HEK293 (cell line): ENCODE measurements at regions not wholly inside any gene's neighbourhood (a gene's known extent, or its start where the extent isn't known, plus 50 kb on each side); places are given as distances from the start of the nearest gene placed in this dataset.

Source experiments
- CTCF ChIP-seq: fragments of 450-650 bp; formaldehyde crosslinking; IDR thresholded peaks from 2 replicates; pipeline ENCODE4 v1.5.1; 2016; ENCODE audit warnings: missing biosample characterization, missing genetic modification characterization
- MEIS1 ChIP-seq: sonication (generic); formaldehyde crosslinking; IDR thresholded peaks from 2 replicates; pipeline ENCODE4 v1.8.1; 2022; ENCODE audit warnings: missing genetic modification reagents, mild to moderate bottlenecking, borderline replicate concordance
- YY1 ChIP-seq: fragments of 450-650 bp; formaldehyde crosslinking; IDR thresholded peaks from 2 replicates; pipeline ENCODE4 v1.5.1; 2018; ENCODE audit warnings: missing biosample characterization, missing genetic modification characterization
- ZBTB49 ChIP-seq: fragments of 450-650 bp; formaldehyde crosslinking; IDR thresholded peaks from 2 replicates; pipeline ENCODE4 v1.5.1; 2016; ENCODE audit warnings: missing biosample characterization, missing genetic modification characterization, low read depth
- ZFHX2 ChIP-seq: fragments of 450-650 bp; formaldehyde crosslinking; conservative IDR thresholded peaks from 2 replicates; pipeline ENCODE4 v1.5.1; 2016; ENCODE audit warnings: missing biosample characterization, missing genetic modification characterization

DNA sequence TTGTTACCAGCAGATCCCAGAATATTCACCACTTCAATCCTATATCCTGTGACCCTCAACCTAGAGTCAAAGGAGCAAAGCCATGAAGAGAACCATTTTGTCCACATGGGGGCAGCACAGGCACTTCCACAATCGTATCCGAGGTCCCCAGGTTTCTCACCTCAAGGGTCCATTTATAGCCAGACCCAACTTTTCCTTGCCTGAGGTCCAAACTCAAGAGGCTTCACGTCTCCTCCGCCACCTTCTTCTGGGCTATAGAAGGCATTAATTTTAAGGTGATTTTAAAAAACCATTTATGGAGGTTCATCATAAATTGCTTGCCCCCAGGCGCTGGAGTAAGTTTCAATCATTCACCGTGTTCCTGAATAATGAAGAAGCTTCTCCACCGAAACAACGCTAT, 111.6 kb upstream of the NABP1 start:
- no peak for TF ChIP-seq ZBTB49 (tag by site-specific recombination)
- no peak for TF ChIP-seq MEIS1 (CRISPR knock-in tag)
- no peak for TF ChIP-seq YY1 (tag by site-specific recombination)
- TF ChIP-seq CTCF: peak; percentile 38; the same call in 1 of the 2 replicates
- no peak for TF ChIP-seq ZFHX2 (tag by site-specific recombination)
